ENCODE measurements at regions not wholly inside any gene's neighbourhood (a gene's known extent, or its start where the extent isn't known, plus 50 kb on each side); places are given as distances from the start of the nearest gene placed in this dataset.

DNA sequence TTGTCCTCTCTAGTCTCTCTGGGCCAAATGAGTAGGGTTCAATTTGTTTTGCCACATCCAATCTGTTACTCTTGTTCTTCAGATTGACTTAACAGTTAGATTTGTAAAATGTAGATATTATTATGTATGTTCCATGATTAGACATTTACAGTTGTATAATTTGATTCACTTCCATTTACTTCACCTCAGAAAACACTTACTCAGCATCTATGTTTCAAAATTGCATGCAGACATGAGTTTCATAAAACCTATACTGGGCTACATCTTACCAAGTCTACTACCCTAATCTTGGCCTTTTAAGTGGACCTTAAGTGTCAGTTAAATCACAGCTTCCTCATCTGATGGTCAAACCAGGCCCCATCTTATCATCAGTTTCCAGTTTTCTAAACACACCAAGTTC lies 1181.2 kb upstream of the CDH9 start:
- ChIA-PET POLR2A (no interaction called here), CTCF (no interaction called here)
- Histone ChIP-seq H4K20me1 (replicated peaks; ENCODE audit: control insufficient read depth, extremely low read depth, insufficient read depth, low read length) (no peaks in the 10 kb centered on the region), H3K79me2 (ENCODE audit: control insufficient read depth, insufficient read depth, low read length) (no peaks in the 10 kb centered on the region), H2AFZ (ENCODE audit: low read depth, low read length) (no peak overlapping the region), H3K4me3 (replicated peaks in 1 of 3; ENCODE audit: insufficient read depth in 1 of 3, low read depth in 1 of 3, low read length in 3 of 3) (no peak overlapping the region), H3K9me3 (replicated peaks; ENCODE audit: control insufficient read depth, insufficient read depth, low read length) (peaks cover 2% of the 10 kb centered on the region), H3K4me2 (ENCODE audit: insufficient read depth, low read length) (no peak overlapping the region), H3K9ac (replicated peaks; ENCODE audit: extremely low read depth, insufficient read depth, low read length) (no peak overlapping the region), H3K4me1 (ENCODE audit: control insufficient read depth, extremely low read depth, insufficient read depth, low read length) (no peaks in the 10 kb centered on the region), H3K27ac (ENCODE audit: insufficient read depth, low read depth, low read length) (no peak overlapping the region), H3K9me1 (replicated peaks; ENCODE audit: control insufficient read depth, extremely low read depth, insufficient read depth, low read length) (no peaks in the 10 kb centered on the region), H3K36me3 (ENCODE audit: control insufficient read depth in 2 of 2, extremely low read depth in 1 of 2, insufficient read depth in 2 of 2, low read length in 2 of 2) (no peaks in the 10 kb centered on the region), H3K27me3 (ENCODE audit: control insufficient read depth in 2 of 2, insufficient read depth in 2 of 2, low read length in 2 of 2) (no peaks in the 10 kb centered on the region)
- no peak for FAIRE-seq
- dilution Hi-C loops (cut with MboI; ENCODE audit: extremely low pct_ligation_motif_present, low sequenced_read_pairs), result no loop called here
- no TSS peak for BruUV-seq (replicated peaks)
- TF ChIP-seq GATA2 (IDR thresholded peaks at IDR 0.05; ENCODE audit: insufficient read depth, insufficient read length, low read depth, low read length) (no peak), FOS (IDR thresholded peaks at IDR 0.05; ENCODE audit: borderline replicate concordance, insufficient read depth, low read length) (no peak), EZH2 (IDR thresholded peaks at IDR 0.05; ENCODE audit: borderline replicate concordance, low read depth, low read length, severe bottlenecking) (no peak), POLR2AphosphoS5 (IDR thresholded peaks at IDR 0.05; ENCODE audit: insufficient read depth, low read depth, low read length) (no peak), JUN (IDR thresholded peaks at IDR 0.05; ENCODE audit: borderline replicate concordance, insufficient read depth, insufficient read length, low read depth) (no peak), POLR2A (IDR thresholded peaks at IDR 0.05; ENCODE audit: low read depth, low read length) (no peak), MYC (IDR thresholded peaks at IDR 0.05; ENCODE audit: low read depth, low read length) (no peak)
- TF ChIP-seq, protein P1, sequence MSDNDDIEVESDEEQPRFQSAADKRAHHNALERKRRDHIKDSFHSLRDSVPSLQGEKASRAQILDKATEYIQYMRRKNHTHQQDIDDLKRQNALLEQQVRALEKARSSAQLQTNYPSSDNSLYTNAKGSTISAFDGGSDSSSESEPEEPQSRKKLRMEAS (IDR thresholded peaks at IDR 0.05; ENCODE audit: insufficient read depth, insufficient read length), result no peak
- TF ChIP-seq, protein P2, sequence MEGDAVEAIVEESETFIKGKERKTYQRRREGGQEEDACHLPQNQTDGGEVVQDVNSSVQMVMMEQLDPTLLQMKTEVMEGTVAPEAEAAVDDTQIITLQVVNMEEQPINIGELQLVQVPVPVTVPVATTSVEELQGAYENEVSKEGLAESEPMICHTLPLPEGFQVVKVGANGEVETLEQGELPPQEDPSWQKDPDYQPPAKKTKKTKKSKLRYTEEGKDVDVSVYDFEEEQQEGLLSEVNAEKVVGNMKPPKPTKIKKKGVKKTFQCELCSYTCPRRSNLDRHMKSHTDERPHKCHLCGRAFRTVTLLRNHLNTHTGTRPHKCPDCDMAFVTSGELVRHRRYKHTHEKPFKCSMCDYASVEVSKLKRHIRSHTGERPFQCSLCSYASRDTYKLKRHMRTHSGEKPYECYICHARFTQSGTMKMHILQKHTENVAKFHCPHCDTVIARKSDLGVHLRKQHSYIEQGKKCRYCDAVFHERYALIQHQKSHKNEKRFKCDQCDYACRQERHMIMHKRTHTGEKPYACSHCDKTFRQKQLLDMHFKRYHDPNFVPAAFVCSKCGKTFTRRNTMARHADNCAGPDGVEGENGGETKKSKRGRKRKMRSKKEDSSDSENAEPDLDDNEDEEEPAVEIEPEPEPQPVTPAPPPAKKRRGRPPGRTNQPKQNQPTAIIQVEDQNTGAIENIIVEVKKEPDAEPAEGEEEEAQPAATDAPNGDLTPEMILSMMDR (IDR thresholded peaks at IDR 0.05; ENCODE audit: extremely low read depth in 1 of 2, insufficient read depth in 1 of 2, low read depth in 1 of 2, low read length in 2 of 2), result no peak
- intact Hi-C loops (cut with micrococcal nuclease), result no loop called here
- DNase-seq (ENCODE audit: low read depth, low spot score), result no peak

Data from endothelial cell of umbilical vein (primary cell).